Neural cell (in vitro differentiated cells): ENCODE measurements at regions not wholly inside any gene's neighbourhood (a gene's known extent, or its start where the extent isn't known, plus 50 kb on each side); places are given as distances from the start of the nearest gene placed in this dataset.

ENCODE experiments used
- H2AFZ ChIP-seq: fragments of 200-600, 300-800 bp; sonication (generic), shearing (Covaris generic); 2 replicates; pipeline ENCODE4 v1.6.0; 2014; ENCODE audit warnings: low read depth, mild to moderate bottlenecking, antibody characterized with exemption, low read length, moderate library complexity
- H3F3A ChIP-seq: fragments of 200-600 bp; shearing (Covaris generic); 2 replicates; pipeline ENCODE4 v1.6.1; 2016; ENCODE audit warnings: mild to moderate bottlenecking, moderate library complexity, mixed read lengths, antibody characterized with exemption, low read length; ENCODE audit not compliant: insufficient read depth, poor library complexity, severe bottlenecking
- H3K27ac ChIP-seq: fragments of 200-600, 300-800 bp; sonication (generic), shearing (Covaris generic); 2 replicates; pipeline ENCODE4 v1.5.1; 2014; ENCODE audit warnings: mild to moderate bottlenecking, low read length, moderate library complexity
- H3K27me3 ChIP-seq: fragments of 300-800, 200-600 bp; sonication (generic), shearing (Covaris generic); 2 replicates; pipeline ENCODE4 v1.6.0; 2014; ENCODE audit warnings: mild to moderate bottlenecking, low read depth, low read length, moderate library complexity; ENCODE audit not compliant: insufficient read depth
- H3K36me3 ChIP-seq: fragments of 300-800, 200-600 bp; sonication (generic), shearing (Covaris generic); 2 replicates; pipeline ENCODE4 v1.5.1; 2014; ENCODE audit warnings: mild to moderate bottlenecking, antibody characterized with exemption, low read length, moderate library complexity; ENCODE audit not compliant: insufficient read depth
- H3K4me2 ChIP-seq: fragments of 300-800, 200-600 bp; sonication (generic), shearing (Covaris generic); 2 replicates; pipeline ENCODE4 v1.6.0; 2014; ENCODE audit warnings: mild to moderate bottlenecking, low read length
- H3K4me3 ChIP-seq: fragments of 300-800, 200-600 bp; sonication (generic), shearing (Covaris generic); 2 replicates; pipeline ENCODE4 v1.5.1; 2014; ENCODE audit warnings: mild to moderate bottlenecking, low read length, moderate library complexity
- H3K79me2 ChIP-seq: fragments of 200-600 bp; shearing (Covaris generic); replicated peaks from 2 replicates; pipeline ENCODE4 v1.6.0; 2014; ENCODE audit warnings: mild to moderate bottlenecking, low read length, moderate library complexity; ENCODE audit not compliant: insufficient read depth
- H3K9ac ChIP-seq: fragments of 300-800, 200-600 bp; sonication (generic), shearing (Covaris generic); 2 replicates; pipeline ENCODE4 v1.6.1; 2016; ENCODE audit warnings: mild to moderate bottlenecking, low read length, mixed read lengths
- H3K9me2 ChIP-seq: fragments of 200-600 bp; shearing (Covaris generic); 2 replicates; pipeline ENCODE4 v1.6.1; 2016; ENCODE audit warnings: mild to moderate bottlenecking, low read length, mixed read lengths; ENCODE audit not compliant: insufficient read depth
- H3K9me3 ChIP-seq: fragments of 200-600, 300-800 bp; sonication (generic), shearing (Covaris generic); 2 replicates; pipeline ENCODE4 v1.6.1; 2016; ENCODE audit warnings: mild to moderate bottlenecking, mixed run types, low read length, moderate library complexity, mixed read lengths
- H4K20me1 ChIP-seq: fragments of 200-600 bp; shearing (Covaris generic); 2 replicates; pipeline ENCODE4 v1.6.1; 2016; ENCODE audit warnings: mild to moderate bottlenecking, mixed run types; ENCODE audit not compliant: insufficient read depth
- EP300 ChIP-seq: fragments of 450-650 bp; conservative IDR thresholded peaks from 2 replicates; pipeline ENCODE4 v1.6.1; 2014; ENCODE audit warnings: antibody characterized with exemption, mild to moderate bottlenecking, moderate library complexity; ENCODE audit not compliant: poor library complexity, severe bottlenecking
- EZH2 ChIP-seq: fragments of 200-600, 300-800 bp; shearing (Covaris generic), sonication (generic); IDR thresholded peaks from 2 replicates; pipeline ENCODE4 v1.6.1; 2014; ENCODE audit warnings: antibody characterized with exemption, low read length, borderline replicate concordance, mild to moderate bottlenecking; ENCODE audit not compliant: insufficient read depth, poor library complexity, severe bottlenecking
- MXI1 ChIP-seq: fragments of 450-650 bp; conservative IDR thresholded peaks from 2 replicates; pipeline ENCODE4 v1.6.1; 2014; ENCODE audit warnings: antibody characterized with exemption, mild to moderate bottlenecking; ENCODE audit not compliant: poor library complexity, severe bottlenecking
- POLR2AphosphoS5 ChIP-seq: IDR thresholded peaks from 2 replicates; pipeline ENCODE4 v1.6.1; 2012
- RAD21 ChIP-seq: fragments of 450-650 bp; conservative IDR thresholded peaks from 2 replicates; pipeline ENCODE4 v1.6.1; 2014; ENCODE audit warnings: antibody characterized with exemption, mild to moderate bottlenecking, moderate library complexity
- SMC3 ChIP-seq: fragments of 450-650 bp; conservative IDR thresholded peaks from 2 replicates; pipeline ENCODE4 v1.6.1; 2014; ENCODE audit warnings: antibody characterized with exemption, mild to moderate bottlenecking, moderate library complexity; ENCODE audit not compliant: poor library complexity
- TAF1 ChIP-seq: IDR thresholded peaks from 2 replicates; pipeline ENCODE4 v1.6.1; 2012; ENCODE audit warnings: low read depth
- TF ChIP-seq, protein P1 (sequence below): fragments of 450-650 bp; IDR thresholded peaks from 2 replicates; pipeline ENCODE4 v1.5.1; 2014; ENCODE audit warnings: antibody characterized with exemption, mild to moderate bottlenecking, moderate library complexity; ENCODE audit not compliant: poor library complexity, severe bottlenecking
- TF ChIP-seq, protein P2 (sequence below): IDR thresholded peaks from 2 replicates; pipeline ENCODE4 v1.6.1; 2012; ENCODE audit warnings: borderline replicate concordance

- no peaks in the 10 kb centered on the region for H3K79me2 ChIP-seq
- H3K4me2 ChIP-seq, result no peak overlapping the region
- H3K9me2 ChIP-seq, result no peaks in the 10 kb centered on the region
- TF ChIP-seq EP300, result no peak
- no peak for TF ChIP-seq POLR2AphosphoS5
- no peak for TF ChIP-seq TAF1
- TF ChIP-seq SMC3, result no peak
- no peak for TF ChIP-seq EZH2
- TF ChIP-seq, protein P1, sequence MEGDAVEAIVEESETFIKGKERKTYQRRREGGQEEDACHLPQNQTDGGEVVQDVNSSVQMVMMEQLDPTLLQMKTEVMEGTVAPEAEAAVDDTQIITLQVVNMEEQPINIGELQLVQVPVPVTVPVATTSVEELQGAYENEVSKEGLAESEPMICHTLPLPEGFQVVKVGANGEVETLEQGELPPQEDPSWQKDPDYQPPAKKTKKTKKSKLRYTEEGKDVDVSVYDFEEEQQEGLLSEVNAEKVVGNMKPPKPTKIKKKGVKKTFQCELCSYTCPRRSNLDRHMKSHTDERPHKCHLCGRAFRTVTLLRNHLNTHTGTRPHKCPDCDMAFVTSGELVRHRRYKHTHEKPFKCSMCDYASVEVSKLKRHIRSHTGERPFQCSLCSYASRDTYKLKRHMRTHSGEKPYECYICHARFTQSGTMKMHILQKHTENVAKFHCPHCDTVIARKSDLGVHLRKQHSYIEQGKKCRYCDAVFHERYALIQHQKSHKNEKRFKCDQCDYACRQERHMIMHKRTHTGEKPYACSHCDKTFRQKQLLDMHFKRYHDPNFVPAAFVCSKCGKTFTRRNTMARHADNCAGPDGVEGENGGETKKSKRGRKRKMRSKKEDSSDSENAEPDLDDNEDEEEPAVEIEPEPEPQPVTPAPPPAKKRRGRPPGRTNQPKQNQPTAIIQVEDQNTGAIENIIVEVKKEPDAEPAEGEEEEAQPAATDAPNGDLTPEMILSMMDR, result no peak
- TF ChIP-seq RAD21, result no peak
- TF ChIP-seq MXI1, result no peak
- TF ChIP-seq, protein P2, sequence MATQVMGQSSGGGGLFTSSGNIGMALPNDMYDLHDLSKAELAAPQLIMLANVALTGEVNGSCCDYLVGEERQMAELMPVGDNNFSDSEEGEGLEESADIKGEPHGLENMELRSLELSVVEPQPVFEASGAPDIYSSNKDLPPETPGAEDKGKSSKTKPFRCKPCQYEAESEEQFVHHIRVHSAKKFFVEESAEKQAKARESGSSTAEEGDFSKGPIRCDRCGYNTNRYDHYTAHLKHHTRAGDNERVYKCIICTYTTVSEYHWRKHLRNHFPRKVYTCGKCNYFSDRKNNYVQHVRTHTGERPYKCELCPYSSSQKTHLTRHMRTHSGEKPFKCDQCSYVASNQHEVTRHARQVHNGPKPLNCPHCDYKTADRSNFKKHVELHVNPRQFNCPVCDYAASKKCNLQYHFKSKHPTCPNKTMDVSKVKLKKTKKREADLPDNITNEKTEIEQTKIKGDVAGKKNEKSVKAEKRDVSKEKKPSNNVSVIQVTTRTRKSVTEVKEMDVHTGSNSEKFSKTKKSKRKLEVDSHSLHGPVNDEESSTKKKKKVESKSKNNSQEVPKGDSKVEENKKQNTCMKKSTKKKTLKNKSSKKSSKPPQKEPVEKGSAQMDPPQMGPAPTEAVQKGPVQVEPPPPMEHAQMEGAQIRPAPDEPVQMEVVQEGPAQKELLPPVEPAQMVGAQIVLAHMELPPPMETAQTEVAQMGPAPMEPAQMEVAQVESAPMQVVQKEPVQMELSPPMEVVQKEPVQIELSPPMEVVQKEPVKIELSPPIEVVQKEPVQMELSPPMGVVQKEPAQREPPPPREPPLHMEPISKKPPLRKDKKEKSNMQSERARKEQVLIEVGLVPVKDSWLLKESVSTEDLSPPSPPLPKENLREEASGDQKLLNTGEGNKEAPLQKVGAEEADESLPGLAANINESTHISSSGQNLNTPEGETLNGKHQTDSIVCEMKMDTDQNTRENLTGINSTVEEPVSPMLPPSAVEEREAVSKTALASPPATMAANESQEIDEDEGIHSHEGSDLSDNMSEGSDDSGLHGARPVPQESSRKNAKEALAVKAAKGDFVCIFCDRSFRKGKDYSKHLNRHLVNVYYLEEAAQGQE, result no peak
- H3K9ac ChIP-seq, result no peak overlapping the region
- H3F3A ChIP-seq, result no peaks in the 10 kb centered on the region
- no peak overlapping the region for H2AFZ ChIP-seq
- peaks cover 4% of the 10 kb centered on the region for H3K9me3 ChIP-seq
- no peaks in the 10 kb centered on the region for H3K36me3 ChIP-seq
- no peaks in the 10 kb centered on the region for H3K27me3 ChIP-seq
- no peak overlapping the region for H3K27ac ChIP-seq
- H3K4me3 ChIP-seq, result no peak overlapping the region
- H4K20me1 ChIP-seq, result no peaks in the 10 kb centered on the region
Observed at GRCh38 chr7:53776323-53776722, 740.9 kb downstream of the POM121L12 start.

GRCh38 chr7:53789741-53790140 is 752.4 kb upstream of the VSTM2A start:
- Histone ChIP-seq H2AFZ (no peak overlapping the region), H3K9ac (no peak overlapping the region)
- TF ChIP-seq POLR2AphosphoS5, result no peak
- no peak for TF ChIP-seq RAD21
- TF ChIP-seq MXI1, result no peak
- TF ChIP-seq, protein P1, result no peak
- no peak for TF ChIP-seq EP300
- TF ChIP-seq, protein P2, result no peak
- TF ChIP-seq TAF1, result no peak

More at GRCh38 chr7:53789741-53790140, 752.4 kb upstream of the VSTM2A start:
- H3K4me2 ChIP-seq, result no peak overlapping the region
- no peaks in the 10 kb centered on the region for H3K9me2 ChIP-seq
- no peaks in the 10 kb centered on the region for H3K9me3 ChIP-seq
- no peaks in the 10 kb centered on the region for H3K36me3 ChIP-seq
- no peaks in the 10 kb centered on the region for H3F3A ChIP-seq
- no peak overlapping the region for H3K27ac ChIP-seq
- no peak overlapping the region for H3K4me3 ChIP-seq
- H4K20me1 ChIP-seq, result no peaks in the 10 kb centered on the region
- no peaks in the 10 kb centered on the region for H3K79me2 ChIP-seq
- H3K27me3 ChIP-seq, result no peaks in the 10 kb centered on the region
